Body of pancreas (tissue), 4 donors: ENCODE measurements at regions not wholly inside any gene's neighbourhood (a gene's known extent, or its start where the extent isn't known, plus 50 kb on each side); places are given as distances from the start of the nearest gene placed in this dataset.
"Not testable (repeated sequence)": the region's sequence is repeated elsewhere in the genome, so short reads cannot be mapped to it uniquely, and the experiment has no call there.

Experiments used
- ATAC-seq: fragments of 150-250 bp; one replicate; pipeline ENCODE4 v1.9.1; 2016
- DNase-seq, 4 donors: peaks; one replicate each; pipeline ENCODE4 v3.0.0-alpha.2; 2019
- H3K27ac ChIP-seq, 4 donors: fragments of 200-600 bp; sonication (generic); 1 replicate in 3 of 4; 2 replicates in 1 of 4; pipeline versions ENCODE4 v1.5.1 to v1.6.1; 2016 to 2019; ENCODE audit warnings: mild to moderate bottlenecking in 1 of 4, mixed read lengths in 1 of 4, moderate library complexity in 1 of 4
- H3K27me3 ChIP-seq, 2 donors: fragments of 200-600 bp; sonication (generic); one replicate each; pipeline ENCODE4 v1.6.0; 2016; ENCODE audit warnings: mild to moderate bottlenecking in 1 of 2
- H3K36me3 ChIP-seq, 2 donors: fragments of 200-600 bp; sonication (generic); replicated peaks in 1 of 2; 2 replicates each; pipeline ENCODE4 v1.5.1; 2016; ENCODE audit warnings: low read depth in 2 of 2; ENCODE audit not compliant: insufficient read depth in 1 of 2
- H3K4me1 ChIP-seq: fragments of 200-600 bp; sonication (generic); one replicate; pipeline ENCODE4 v1.6.0; 2016
- H3K4me3 ChIP-seq, 2 donors: fragments of 200-600 bp; sonication (generic); 1 replicate in 1 of 2; 2 replicates in 1 of 2; pipeline ENCODE4 v1.5.1; 2016 to 2019
- H3K9me3 ChIP-seq, 3 donors: fragments of 200-600 bp; sonication (generic); 1 replicate in 2 of 3; 2 replicates in 1 of 3; pipeline ENCODE4 v1.5.1; 2016
- POLR2A ChIP-seq, 3 donors: fragments of 450-650 bp; IDR thresholded peaks; one replicate each; pipeline ENCODE4 v1.6.1; 2016; ENCODE audit warnings: antibody characterized with exemption in 3 of 3, mild to moderate bottlenecking in 2 of 3
- WGBS, 2 donors: methylation state at CpG; one replicate each; pipeline ENCODE4 v1.1.5; 2017; 5-methylcytosine and 5-hydroxymethylcytosine counted together
- intact Hi-C: fragments of 100-400 bp; cut with DNase I; formaldehyde crosslinking; loops from one replicate; pipeline ENCODE4 v1.15.1; 2023
- TF ChIP-seq, protein P1 (sequence below), 7 experiments: fragments of 450-650 bp in 4 of 7; fragments of 200-600 bp in 3 of 7; sonication (generic) in 3 of 7; IDR thresholded peaks; one replicate each; pipeline ENCODE4 v1.5.1; 2016 to 2019; ENCODE audit warnings: antibody characterized with exemption in 7 of 7

DNA sequence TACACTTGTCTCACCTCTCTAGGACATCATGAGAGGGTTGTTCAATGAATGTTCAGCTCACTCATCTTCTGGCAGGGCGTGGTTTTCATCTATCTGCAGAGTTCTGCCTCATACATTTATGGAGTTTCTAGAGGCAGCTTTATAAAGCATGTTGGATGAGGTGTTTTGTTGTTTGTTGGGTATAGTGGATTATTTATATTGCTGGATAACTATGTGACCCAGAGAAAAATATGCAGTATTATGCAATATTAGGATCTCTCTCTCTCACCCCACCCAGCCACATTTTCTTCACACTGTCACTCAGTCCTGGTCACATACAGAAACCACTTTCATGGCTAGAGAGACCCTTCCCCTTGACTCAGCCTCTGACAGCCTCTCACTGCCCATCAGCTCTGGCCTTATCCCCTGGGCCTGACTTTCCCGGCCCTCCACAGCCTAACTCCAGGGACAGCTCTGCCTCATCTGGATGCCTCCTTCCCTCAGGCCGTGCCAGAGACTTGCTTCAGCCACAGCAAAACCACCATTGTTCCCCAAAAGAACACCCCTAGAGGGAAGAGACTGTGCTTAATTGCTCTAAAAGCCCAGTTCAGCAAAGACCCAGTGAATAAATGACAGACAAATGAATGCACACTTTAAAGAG, 260.3 kb downstream of the MYCN start:
- DNase-seq (no peak), ATAC-seq (no peak)
- no peaks in the 10 kb centered on the region for H3K27me3 ChIP-seq
- H3K27ac ChIP-seq: no peak overlapping the region
- intact Hi-C loops: no loop called here
- H3K9me3 ChIP-seq: no peaks in the 10 kb centered on the region
- no peaks in the 10 kb centered on the region for H3K36me3 ChIP-seq
- no peak overlapping the region for H3K4me3 ChIP-seq
- WGBS, 2 donors: 73 to 79% methylated on average over 3 of the region's 3 CpGs
- no peaks in the 10 kb centered on the region for H3K4me1 ChIP-seq
- TF ChIP-seq, protein P1, sequence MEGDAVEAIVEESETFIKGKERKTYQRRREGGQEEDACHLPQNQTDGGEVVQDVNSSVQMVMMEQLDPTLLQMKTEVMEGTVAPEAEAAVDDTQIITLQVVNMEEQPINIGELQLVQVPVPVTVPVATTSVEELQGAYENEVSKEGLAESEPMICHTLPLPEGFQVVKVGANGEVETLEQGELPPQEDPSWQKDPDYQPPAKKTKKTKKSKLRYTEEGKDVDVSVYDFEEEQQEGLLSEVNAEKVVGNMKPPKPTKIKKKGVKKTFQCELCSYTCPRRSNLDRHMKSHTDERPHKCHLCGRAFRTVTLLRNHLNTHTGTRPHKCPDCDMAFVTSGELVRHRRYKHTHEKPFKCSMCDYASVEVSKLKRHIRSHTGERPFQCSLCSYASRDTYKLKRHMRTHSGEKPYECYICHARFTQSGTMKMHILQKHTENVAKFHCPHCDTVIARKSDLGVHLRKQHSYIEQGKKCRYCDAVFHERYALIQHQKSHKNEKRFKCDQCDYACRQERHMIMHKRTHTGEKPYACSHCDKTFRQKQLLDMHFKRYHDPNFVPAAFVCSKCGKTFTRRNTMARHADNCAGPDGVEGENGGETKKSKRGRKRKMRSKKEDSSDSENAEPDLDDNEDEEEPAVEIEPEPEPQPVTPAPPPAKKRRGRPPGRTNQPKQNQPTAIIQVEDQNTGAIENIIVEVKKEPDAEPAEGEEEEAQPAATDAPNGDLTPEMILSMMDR (IDR thresholded peaks at IDR 0.05): no peak
- TF ChIP-seq POLR2A (IDR thresholded peaks at IDR 0.05): no peak

- ATAC-seq (no peak), DNase-seq (no peak)
- no peak for TF ChIP-seq POLR2A (IDR thresholded peaks at IDR 0.05)
- TF ChIP-seq, protein P1 (IDR thresholded peaks at IDR 0.05): no peak
- 78 to 82% methylated on average over 9 to 10 of the region's 10 CpGs for WGBS, 2 donors
- intact Hi-C loops: no loop called here
- H3K27ac ChIP-seq: no peak overlapping the region
- H3K36me3 ChIP-seq: no peaks in the 10 kb centered on the region
- H3K9me3 ChIP-seq: no peaks in the 10 kb centered on the region
- no peaks in the 10 kb centered on the region for H3K4me1 ChIP-seq
- no peaks in the 10 kb centered on the region for H3K27me3 ChIP-seq
- no peak overlapping the region for H3K4me3 ChIP-seq
Measured at GRCh38 chr2:16199882-16200553, 259.7 kb downstream of the MYCN start.

DNA sequence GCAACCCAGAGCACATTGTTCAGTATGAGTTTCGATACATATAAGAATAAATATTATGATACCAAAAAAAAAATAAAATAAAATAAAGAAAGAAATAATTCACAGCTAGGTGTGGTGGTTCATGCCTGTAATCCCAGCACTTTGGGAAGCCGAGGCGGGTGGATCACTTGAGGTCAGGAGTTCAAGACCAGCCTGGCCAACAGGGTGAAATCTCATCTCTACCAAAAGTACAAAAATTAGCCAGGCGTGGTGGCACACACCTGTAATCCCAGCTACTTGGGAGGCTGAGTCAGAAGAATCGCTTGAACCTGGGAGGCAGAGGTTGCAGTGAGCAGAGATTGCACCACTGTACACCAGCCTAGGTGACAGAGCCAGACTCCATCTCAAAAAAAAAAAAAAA, 258.9 kb downstream of the MYCN start:
- DNase-seq, H3K9me3 ChIP-seq, H3K36me3 ChIP-seq, intact Hi-C loops, H3K4me3 ChIP-seq, H3K27ac ChIP-seq, ATAC-seq, H3K27me3 ChIP-seq, H3K4me1 ChIP-seq: not testable (repeated sequence)
- 82 to 86% methylated on average over 5 of the region's 5 CpGs for WGBS, 2 donors

DNA sequence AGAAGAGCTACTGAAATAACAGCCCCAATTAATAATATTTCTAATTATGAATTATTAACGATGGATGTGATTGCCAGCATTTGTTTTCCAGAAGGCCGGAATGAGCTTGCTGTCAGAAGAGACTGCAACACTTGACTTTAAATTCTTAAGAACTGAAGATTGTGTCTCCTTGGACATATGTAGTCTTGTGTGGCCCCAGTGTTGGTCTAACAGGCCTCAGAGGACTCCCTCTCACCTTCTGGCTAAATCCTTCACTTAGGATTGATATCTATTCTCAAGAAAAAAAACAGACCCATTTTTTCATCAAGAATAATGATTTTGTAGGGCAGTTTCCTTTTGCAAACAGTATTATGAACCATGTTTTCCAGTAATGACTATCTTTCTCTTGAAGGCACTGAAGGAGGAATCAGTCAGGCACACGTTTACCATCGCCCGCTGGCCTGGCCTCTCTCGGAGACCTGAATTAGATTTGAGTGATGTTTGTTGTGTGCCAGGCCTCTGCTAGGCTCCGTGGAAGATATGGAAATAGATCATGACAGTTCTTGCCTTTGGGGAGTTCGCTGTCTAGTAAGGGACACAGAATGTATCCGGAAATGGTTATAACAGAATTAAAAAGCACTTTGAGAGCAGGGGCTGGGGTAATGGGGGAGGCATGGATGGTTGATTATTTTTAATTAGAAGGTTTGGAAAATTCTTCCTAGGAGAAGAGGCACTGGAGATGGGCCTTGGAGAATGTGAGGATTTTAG, 258.0 kb downstream of the MYCN start:
- no peak for TF ChIP-seq POLR2A (IDR thresholded peaks at IDR 0.05)
- TF ChIP-seq, protein P1 (IDR thresholded peaks at IDR 0.05): no peak
- 82 to 87% methylated on average over 9 of the region's 9 CpGs for WGBS, 2 donors
- Histone ChIP-seq H3K27me3 (no peaks in the 10 kb centered on the region), H3K36me3 (no peaks in the 10 kb centered on the region), H3K9me3 (no peaks in the 10 kb centered on the region), H3K27ac (no peak overlapping the region), H3K4me1 (no peaks in the 10 kb centered on the region), H3K4me3 (no peak overlapping the region)
- no peak for ATAC-seq
- intact Hi-C loops: no loop called here
- no peak for DNase-seq

- H3K27me3 ChIP-seq: no peaks in the 10 kb centered on the region
- H3K9me3 ChIP-seq: no peaks in the 10 kb centered on the region
- intact Hi-C loops: no loop called here
- no peak for TF ChIP-seq POLR2A (IDR thresholded peaks at IDR 0.05)
- TF ChIP-seq, protein P1 (IDR thresholded peaks at IDR 0.05): no peak
- no peaks in the 10 kb centered on the region for H3K4me1 ChIP-seq
- no peak for ATAC-seq
- H3K27ac ChIP-seq: no peak overlapping the region
- DNase-seq: no peak
- H3K4me3 ChIP-seq: no peak overlapping the region
- H3K36me3 ChIP-seq: no peaks in the 10 kb centered on the region
- WGBS, 2 donors: 84 to 86% methylated on average over 3 to 8 of the region's 8 CpGs
Measured at GRCh38 chr2:16197504-16198147, 257.3 kb downstream of the MYCN start.
